NCI-H1694 treated with DMSO at 0.1 percent for 48 hours (cell line): ENCODE measurements at regions not wholly inside any gene's neighbourhood (a gene's known extent, or its start where the extent isn't known, plus 50 kb on each side); places are given as distances from the start of the nearest gene placed in this dataset.

ENCODE experiments used
- DNase-seq: peaks from one replicate; lab custom pipeline; 2025; lab: John Stamatoyannopoulos, UW

GRCh38 chr14:101135796-101136742 is 232.5 kb upstream of the RTL1 start:
- no peak for DNase-seq

GRCh38 chr14:101137234-101137633 is 233.7 kb upstream of the RTL1 start:
- DNase-seq: no peak

DNA sequence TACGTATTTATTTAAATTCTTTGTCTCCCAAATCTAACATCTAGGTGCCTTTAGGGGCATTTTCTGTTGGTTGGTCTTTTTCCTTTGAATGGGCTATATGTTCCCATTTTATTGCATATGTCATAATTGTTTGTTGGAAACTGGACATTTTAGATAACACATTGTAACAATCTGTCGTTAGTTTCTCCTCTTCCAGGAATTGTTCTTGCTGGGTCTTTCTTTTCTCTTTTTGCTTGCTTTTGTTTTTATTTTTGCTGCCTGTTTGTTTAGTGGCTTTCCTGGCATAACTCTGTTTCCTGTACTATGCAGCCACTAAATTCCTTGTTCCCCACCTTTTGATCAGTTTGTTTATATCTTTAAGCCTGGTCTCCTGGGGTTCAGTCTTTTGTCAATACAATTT is 244.3 kb upstream of the RTL1 start:
- DNase-seq: no peak

- no peak for DNase-seq
These were observed 246.6 kb upstream of the RTL1 start for GRCh38 chr14:101150039-101150610.

DNA sequence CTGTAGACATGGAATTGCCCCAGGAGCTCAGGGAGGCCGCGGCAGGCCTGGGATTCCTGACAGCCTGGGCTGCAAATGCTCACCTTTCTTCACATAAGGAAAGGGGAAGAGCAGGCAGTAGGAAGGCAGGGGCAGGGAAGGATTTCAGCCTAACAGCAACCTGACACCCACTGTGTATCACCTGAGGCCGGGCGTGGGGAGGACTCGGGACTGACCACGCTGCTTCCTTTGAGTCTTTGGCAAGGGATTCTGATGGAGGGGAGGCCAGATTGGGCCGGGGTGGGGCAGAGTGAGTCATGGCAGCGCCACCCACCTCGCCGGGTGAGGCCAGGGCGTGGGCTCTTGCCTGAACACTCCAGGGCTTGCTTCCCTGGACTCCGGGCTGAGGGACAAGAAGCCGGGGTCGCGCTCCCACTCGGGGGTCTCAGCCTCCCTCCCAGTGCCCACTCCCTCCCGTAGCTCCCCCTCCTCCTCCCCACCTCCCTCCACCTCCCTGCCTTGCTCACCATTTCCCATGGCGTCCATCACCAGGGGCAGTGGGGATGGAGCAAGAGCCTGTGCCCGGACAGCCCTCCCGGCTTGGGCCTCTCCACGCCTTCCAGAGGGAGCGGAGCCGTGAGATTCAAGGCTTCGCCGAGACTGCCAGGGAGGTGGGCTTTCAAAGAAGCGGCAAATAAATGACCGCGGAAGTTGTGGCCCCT is 247.9 kb upstream of the RTL1 start:
- no peak for DNase-seq

- no peak for DNase-seq
These were observed 248.4 kb upstream of the RTL1 start for GRCh38 chr14:101151927-101152305.

GRCh38 chr14:101152855-101153254 is 249.3 kb upstream of the RTL1 start:
- no peak for DNase-seq

DNA sequence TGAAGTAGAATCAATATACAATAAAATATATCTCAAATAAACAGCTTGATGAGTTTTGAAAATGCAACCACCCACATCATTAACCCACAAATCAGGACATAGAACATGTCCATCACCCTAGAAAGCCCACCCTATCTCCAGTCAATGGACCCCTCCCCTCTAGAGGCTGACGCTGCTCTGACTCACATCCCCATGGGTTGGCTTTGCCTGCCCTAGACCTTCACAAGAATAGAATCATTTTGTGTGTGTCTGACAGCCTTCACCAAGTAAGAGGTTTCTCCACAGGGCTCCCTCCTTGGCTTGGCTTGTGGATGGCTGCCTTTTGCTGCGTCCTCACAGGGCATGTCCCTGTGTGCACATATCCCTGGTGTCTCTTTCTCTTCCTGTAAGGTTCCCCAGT is 250.2 kb upstream of the RTL1 start:
- no peak for DNase-seq

- no peak for DNase-seq
These were observed 252.1 kb upstream of the RTL1 start for GRCh38 chr14:101155575-101155974.

DNA sequence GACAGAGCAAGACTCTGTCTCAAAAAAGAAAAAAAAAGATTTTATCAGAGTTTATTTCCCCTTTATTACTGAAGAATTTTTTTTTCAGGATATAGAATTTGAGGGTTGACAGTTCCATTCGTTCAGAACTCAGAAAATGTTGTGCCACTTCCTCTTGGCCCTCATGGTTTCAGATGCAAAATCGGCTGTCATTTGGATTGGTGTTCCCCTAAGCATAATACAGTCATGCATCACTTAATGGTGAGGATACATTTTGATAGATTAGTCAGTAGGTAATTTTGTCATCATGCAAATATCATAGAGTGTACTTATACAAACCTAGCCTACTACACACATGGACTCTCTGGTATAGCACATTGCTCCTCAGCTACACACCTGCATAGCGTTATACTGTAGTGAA is 263.9 kb upstream of the RTL1 start:
- no peak for DNase-seq

- no peak for DNase-seq
These were observed 265.7 kb upstream of the RTL1 start for GRCh38 chr14:101169267-101169666.

GRCh38 chr14:101171650-101172049 is 268.1 kb upstream of the RTL1 start:
- DNase-seq: no peak

DNA sequence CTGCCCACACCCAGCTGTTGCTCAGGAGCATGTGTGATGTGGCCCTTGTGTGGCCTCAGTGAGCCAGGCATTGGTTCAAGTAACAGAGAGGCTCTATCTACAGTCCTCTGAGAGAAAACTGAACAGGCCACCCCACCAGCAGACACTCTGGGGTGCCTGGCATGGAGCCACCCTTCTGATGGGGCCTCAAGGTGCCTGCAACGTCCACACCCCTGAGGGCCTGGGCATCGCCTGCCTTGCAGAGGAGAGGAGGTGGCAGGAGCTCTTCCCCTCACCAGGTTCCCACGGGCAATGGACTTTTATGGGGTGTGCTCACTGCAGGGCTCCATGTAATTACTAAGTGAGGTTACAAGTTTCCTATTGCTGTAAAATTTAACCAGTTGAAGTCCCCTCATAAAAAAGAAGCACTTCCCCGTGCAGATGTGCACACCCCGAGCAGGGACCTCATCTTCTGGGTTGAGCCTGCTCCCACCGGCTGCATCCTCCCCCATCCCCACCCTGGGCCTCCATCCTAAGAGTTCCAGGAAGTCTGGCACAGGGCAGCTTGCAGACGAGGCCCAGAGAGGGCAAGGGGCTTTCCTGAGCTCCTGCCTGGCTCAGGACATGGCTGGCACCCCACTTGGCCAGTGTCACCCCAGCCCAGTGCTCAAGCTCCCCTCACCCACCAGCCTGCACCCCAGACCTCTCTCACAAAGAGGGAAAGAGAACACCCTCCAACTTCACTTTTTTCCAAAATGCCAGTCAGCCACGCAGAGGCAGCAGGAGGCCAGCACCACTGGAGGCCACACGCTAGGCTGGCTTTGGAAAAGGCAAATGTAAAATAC is 270.4 kb upstream of the RTL1 start:
- no peak for DNase-seq

DNA sequence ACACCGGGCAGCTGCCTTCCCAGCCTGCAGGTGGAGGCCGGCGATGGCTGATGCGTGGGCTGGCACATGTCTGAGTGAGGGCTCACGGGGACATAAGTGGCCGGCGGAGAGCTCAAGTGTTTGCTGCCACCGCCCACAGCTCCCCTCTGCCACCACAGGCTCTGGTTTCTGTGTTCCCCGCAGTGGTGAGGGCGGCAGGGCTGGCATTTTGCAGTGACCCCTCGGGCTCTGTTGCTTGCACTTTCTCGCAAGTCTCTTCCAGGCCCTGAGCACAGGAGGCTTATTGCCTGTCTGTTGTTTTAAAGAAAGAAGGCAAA is 271.0 kb upstream of the RTL1 start:
- no peak for DNase-seq

- DNase-seq: no peak
These were observed 271.6 kb upstream of the RTL1 start for GRCh38 chr14:101174980-101175606.

- DNase-seq: no peak
These were observed 272.4 kb upstream of the RTL1 start for GRCh38 chr14:101175731-101176534.

GRCh38 chr14:101176535-101177205 is 273.1 kb upstream of the RTL1 start:
- no peak for DNase-seq

DNA sequence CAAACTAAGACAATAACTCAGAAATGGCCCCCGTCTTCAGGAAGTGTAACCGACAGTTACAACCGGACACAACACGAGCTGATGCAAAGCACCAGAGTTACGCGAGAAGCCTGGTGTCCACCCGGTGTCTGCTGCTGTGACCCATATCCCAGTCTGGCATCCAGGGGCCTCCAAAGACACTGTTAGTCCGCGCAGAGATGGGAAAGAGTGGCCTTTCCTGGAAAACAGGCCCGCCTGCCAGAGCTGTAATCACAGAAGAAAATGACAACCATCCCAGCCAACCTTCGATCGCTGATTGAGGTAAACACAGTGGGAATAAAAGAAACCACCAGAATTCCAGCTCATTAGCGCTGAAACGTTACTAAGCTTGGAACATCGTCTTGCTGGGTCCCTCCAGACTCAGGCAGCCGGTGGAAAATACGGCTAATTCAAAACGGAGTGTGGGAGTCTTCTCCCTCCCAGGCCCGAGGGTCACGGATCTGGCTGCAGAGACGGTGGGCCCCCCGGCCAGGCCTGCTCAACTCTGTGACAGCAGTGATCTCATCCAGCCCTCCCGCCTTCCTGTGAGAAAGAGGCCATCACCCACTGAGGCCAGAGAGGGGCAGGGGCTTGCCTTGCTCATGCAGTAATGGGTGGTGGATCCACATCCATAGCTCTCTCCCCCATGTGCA is 273.9 kb upstream of the RTL1 start:
- no peak for DNase-seq

GRCh38 chr14:101178184-101179072 is 274.9 kb upstream of the RTL1 start:
- no peak for DNase-seq
